DMS79 treated with DMSO at 0.1 percent for 48 hours (cell line): ENCODE measurements at regions not wholly inside any gene's neighbourhood (a gene's known extent, or its start where the extent isn't known, plus 50 kb on each side); places are given as distances from the start of the nearest gene placed in this dataset.

Experiments
- DNase-seq: peaks from one replicate; lab custom pipeline; 2025; lab: John Stamatoyannopoulos, UW

- no peak for DNase-seq
Measured at GRCh38 chr18:71011389-71011788, 722.5 kb downstream of the SOCS6 start.

GRCh38 chr18:71008257-71008656 is 719.4 kb downstream of the SOCS6 start:
- DNase-seq = no peak

- DNase-seq = no peak
Measured at GRCh38 chr18:71001597-71001996, 712.8 kb downstream of the SOCS6 start.

GRCh38 chr18:70998490-70998889 is 709.6 kb downstream of the SOCS6 start:
- DNase-seq = no peak

- no peak for DNase-seq
Measured at GRCh38 chr18:70994116-70994515, 705.3 kb downstream of the SOCS6 start.

GRCh38 chr18:70991577-70991976 is 702.7 kb downstream of the SOCS6 start:
- no peak for DNase-seq

GRCh38 chr18:70985948-70986347 is 697.1 kb downstream of the SOCS6 start:
- no peak for DNase-seq

GRCh38 chr18:70982292-70982691 is 693.4 kb downstream of the SOCS6 start:
- no peak for DNase-seq

- DNase-seq = no peak
Measured at GRCh38 chr18:70981400-70982140, 692.7 kb downstream of the SOCS6 start.

- DNase-seq = no peak
Measured at GRCh38 chr18:70973626-70974025, 684.8 kb downstream of the SOCS6 start.

- DNase-seq = no peak
Measured at GRCh38 chr18:70966419-70966818, 677.6 kb downstream of the SOCS6 start.

GRCh38 chr18:70961939-70962338 is 673.1 kb downstream of the SOCS6 start:
- no peak for DNase-seq

GRCh38 chr18:70956554-70956953 is 667.7 kb downstream of the SOCS6 start:
- DNase-seq = no peak

- DNase-seq = no peak
Measured at GRCh38 chr18:70936160-70936559, 647.3 kb downstream of the SOCS6 start.

GRCh38 chr18:70931942-70932814 is 643.3 kb downstream of the SOCS6 start:
- peak; percentile 21 for DNase-seq

- DNase-seq = no peak
Measured at GRCh38 chr18:70920840-70921374, 632.1 kb downstream of the SOCS6 start.

GRCh38 chr18:70907673-70908072 is 618.8 kb downstream of the SOCS6 start:
- DNase-seq = peak; percentile 69

- DNase-seq = no peak
Measured at GRCh38 chr18:70892381-70892780, 603.5 kb downstream of the SOCS6 start.

- DNase-seq = no peak
Measured at GRCh38 chr18:70870292-70870691, 581.4 kb downstream of the SOCS6 start.

- no peak for DNase-seq
Measured at GRCh38 chr18:70848329-70848728, 559.5 kb downstream of the SOCS6 start.

- DNase-seq = no peak
Measured at GRCh38 chr18:70840649-70841048, 551.8 kb downstream of the SOCS6 start.

GRCh38 chr18:70827632-70828031 is 538.8 kb downstream of the SOCS6 start:
- no peak for DNase-seq

GRCh38 chr18:70826571-70826970 is 537.7 kb downstream of the SOCS6 start:
- DNase-seq = no peak
